T-helper 1 cell treated with Interleukin-12 subunit alpha and Interleukin-12 subunit beta and Interleukin-4 antibody, amounts not matched to agents 30 ng/mL and 1 ng/mL, for 36 hours (primary cell): ENCODE measurements at regions not wholly inside any gene's neighbourhood (a gene's known extent, or its start where the extent isn't known, plus 50 kb on each side); places are given as distances from the start of the nearest gene placed in this dataset.

Experiments used
- intact Hi-C: fragments of 100-400 bp; cut with micrococcal nuclease; formaldehyde crosslinking; loops from one replicate; pipeline ENCODE4 v1.15.1; 2024

DNA sequence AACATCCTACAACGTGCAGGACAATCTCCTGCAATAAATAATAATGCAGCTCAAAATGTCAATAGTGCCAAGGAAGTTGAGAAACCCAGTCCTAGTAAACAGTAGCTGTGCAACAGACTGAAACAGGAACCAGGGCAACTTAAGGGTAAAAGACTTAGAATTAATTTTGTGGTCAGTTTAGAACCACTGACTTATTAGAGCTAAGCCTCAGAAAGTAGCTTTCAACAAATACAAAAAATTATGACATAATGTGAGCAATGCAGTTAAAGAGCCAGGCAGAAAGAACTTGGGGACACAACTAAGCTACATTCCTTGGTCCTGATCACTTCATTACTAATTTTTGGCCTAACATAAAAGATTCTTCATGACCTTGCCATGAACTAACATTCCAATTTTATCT lies 195.4 kb downstream of the MACC1 start:
- intact Hi-C loops: no loop called here

- intact Hi-C loops: no loop called here
These were observed 196.1 kb downstream of the MACC1 start for GRCh38 chr7:20021066-20021465.

DNA sequence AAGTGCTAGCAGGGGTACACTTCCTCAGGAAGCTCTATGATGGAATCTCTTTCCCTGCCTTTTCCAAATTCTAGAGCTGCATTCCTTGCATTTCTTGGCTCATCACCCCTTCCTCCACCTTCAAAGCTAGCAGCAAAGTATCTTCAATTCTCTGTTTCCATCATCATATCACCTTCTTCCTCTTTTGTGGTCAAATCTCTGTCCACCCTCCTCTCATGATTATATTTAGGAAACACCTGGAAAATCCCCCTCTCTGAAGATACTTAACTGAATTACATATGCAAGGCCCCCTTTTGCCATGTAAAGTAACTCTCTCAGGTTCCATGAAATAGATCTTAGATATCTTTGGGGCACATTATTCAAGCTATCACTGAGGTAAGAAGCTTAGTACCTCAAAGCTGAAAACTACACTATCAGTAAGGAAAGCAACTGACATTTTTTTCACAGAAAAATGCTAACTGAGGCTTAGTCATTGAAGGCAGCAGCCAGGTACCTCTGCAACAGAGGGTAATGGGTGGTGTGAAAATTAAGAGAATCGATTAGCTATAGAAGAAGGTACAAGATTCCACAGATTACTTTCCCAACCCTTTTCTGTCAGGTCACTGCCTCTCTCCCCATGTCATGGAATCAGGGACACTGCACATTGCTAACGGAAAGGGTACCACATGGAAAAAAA lies 197.3 kb downstream of the MACC1 start:
- intact Hi-C loops: no loop called here

GRCh38 chr7:20016669-20017068 lies 200.5 kb downstream of the MACC1 start:
- intact Hi-C loops: no loop called here

DNA sequence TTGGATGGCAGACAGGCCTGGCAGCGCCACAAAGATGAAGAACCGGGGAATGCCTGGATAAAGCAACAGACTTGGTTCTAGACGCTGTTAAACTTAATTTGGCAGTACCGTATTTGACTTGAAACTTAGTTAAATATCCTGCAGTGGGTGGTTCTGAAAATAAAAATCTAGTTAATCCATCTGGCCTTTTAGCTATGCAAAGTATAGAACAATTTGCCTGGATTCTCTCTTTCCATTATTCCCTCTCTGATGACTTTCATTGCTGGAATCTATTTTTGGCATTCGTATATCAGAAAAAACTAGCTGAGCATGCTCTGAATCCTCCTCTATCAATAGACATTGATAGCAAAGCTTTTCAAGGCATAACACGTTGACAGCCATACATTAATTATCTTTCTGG lies 203.6 kb downstream of the MACC1 start:
- intact Hi-C loops: no loop called here

DNA sequence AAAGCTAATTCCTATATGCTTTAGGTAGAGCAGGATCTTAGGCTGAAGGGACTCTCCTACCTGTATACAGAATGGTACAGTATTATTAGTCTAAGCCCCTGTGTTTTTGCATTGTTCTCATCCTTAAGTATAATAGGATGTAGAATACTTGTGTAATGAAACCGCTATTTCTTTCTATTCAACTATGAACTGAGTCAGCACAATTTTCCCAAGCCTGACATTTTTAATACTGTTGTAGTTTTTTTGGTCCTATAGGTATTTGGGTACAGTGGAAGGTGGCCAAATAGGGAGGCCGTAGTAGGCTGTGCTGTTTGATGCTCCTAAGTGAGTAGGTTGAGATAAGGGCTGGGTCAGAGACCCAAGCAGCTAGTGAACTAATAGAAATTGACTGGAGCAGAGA lies 205.1 kb downstream of the MACC1 start:
- intact Hi-C loops: no loop called here

DNA sequence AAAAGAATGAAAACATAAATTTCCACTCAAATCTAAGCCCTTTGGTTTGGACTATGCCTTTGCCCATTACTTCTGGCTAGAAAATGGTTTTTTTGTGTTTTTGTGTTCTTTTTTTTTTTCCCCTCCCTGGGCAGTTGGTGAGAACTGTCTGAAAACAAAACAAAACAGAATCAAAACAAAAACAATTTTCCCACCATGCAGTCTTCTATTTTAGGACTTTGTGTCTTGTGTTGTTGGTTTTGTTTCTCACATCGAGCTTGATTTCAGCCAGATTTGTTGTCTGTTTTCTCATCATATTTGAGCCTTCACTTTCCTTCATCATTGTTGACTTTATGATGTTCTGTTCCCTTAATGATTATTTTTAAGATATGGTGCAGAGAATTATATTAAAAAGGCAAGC lies 206.3 kb downstream of the MACC1 start:
- intact Hi-C loops: no loop called here

DNA sequence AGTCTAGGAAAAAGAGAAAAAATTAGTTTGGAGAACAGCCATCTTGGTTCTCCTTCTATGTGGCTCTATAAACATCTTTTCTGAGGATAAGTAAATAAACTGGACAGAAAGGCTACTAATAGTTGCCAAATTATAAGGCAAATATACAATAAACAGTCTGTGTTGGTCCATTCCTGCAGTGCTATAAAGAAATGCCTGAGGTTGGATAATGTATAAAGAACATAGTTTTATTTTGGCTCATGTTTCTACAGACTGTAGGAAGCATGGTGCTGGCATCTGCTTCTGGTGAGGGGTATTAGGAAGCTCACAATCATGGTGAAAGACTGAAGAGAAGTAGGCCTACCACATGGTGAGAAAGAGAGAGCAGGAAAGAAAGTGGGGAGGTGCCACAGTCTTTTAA lies 209.7 kb downstream of the MACC1 start:
- intact Hi-C loops: no loop called here

DNA sequence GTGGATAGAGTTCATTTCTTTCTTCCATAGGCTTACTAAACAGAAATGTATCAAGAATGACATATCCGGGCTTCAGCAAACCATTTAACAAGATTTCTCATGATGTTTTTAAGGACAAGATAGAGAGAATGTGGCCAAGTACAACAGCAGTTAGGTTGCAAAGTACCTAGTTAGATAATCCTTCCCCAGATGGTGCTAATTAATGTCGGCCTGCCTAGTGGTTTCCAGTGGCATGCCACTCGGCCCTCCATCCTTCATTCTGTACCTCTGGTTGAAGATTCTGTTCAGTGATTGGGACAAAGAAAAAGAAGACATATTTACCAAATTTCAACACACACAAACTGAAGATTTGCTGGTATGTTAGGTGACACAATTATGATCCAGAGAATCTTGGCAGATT lies 212.1 kb downstream of the MACC1 start:
- intact Hi-C loops: no loop called here

DNA sequence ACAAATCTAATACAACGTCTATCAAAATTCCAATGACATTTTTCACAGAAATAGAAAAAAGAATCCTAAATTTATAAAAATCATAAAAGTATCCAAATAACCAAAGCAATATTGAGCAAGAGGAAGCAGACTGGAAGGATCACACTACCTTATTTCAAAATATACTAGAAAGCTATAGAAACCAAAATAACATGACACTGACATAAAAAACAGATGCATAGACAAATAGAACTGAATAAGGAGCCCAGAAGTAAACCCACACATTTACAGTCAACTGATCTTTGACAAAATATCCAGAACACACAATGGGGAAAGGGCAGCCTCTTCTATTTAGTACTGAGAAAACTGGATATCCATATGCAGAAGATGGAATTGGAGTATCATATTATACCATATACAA lies 217.5 kb downstream of the MACC1 start:
- intact Hi-C loops: no loop called here

DNA sequence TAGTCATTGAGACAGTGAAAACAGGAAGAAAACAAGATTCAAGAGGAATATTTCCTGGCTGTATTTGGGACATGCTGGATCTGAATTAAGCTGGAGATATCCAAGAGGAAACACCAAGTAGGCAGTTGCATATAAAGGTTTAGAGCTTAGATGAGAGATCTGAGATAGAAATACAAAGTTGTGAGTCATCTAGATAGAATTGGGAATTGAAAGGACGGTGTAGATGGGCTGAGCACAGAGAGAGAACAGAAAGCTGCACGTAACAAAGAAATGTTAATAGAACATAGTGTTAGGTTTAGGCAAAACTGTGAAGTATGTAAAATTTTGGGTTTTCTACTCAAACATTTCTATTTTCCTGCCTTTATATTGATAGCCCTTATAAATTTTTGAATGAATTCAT lies 218.5 kb upstream of the TMEM196 start:
- intact Hi-C loops: no loop called here

DNA sequence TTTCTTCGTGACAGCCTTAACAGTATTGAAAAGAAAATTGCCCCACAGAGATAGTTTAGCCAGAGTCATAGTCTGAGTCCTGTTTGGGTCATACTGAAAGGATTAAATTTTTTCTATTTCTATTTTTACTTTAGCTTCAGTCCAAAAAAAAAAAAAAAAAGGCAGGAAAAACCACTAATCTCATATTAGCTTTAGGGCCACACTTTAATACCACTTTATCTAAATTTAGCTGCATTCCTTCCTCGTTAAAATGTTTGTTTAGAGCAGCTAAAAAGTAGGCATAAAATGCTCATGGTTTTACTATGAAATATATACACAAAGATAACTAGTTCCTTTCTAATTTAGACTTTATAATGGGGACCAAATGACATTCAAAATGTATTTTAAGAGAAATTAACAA lies 216.5 kb upstream of the TMEM196 start:
- intact Hi-C loops: no loop called here

DNA sequence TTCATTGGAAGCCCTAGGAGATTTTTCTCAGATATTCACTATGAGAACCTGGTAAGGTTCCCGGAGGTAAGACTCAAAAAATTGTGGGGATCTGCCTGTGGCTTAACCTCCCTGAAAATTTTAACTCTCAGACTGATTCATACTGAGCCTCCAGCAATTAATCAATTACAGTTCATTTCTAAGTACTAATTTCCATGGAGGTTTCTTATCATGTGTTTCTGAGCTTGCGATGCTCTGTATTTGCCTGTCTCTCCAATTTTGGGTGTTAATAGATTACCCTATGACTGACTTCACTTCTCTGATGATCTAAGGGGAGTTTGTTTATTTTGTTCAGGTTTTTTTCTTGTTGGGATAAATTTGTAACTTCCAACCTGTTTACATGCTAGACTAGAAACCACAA lies 215.4 kb upstream of the TMEM196 start:
- intact Hi-C loops: no loop called here

DNA sequence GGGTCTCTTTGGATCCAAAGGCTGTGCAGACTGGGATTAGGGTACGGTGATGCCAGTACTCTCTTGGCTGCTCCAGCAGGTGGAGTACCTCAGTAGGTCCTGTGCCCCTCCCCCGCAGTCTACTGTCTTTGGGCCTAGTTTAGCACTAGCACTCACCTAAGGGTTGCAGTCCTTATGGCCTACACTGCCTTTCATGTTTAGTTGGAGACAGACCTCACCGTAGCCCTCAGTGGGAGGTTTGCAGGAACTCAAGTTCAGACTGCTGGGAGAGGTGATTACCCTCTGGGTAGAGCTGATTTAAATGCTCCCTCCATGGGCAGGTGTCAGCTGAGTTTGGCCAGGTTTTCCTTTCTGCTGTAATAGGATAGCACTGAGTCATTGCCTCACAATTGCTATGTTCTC lies 210.8 kb upstream of the TMEM196 start:
- intact Hi-C loops: loop anchor here (5.0 kb wide), 1 partner anchor 613 kb away; no protein-coding TSS in a partner anchor

GRCh38 chr7:19982841-19983835 lies 209.7 kb upstream of the TMEM196 start:
- intact Hi-C loops: loop anchor here (1.0 to 5.0 kb wide), 2 partner anchors 189 to 614 kb away; no protein-coding TSS in a partner anchor

- intact Hi-C loops: no loop called here
These were observed 200.2 kb upstream of the TMEM196 start for GRCh38 chr7:19973581-19973980.

- intact Hi-C loops: no loop called here
These were observed 199.5 kb upstream of the TMEM196 start for GRCh38 chr7:19972876-19973275.

GRCh38 chr7:19971956-19972355 lies 198.5 kb upstream of the TMEM196 start:
- intact Hi-C loops: no loop called here

DNA sequence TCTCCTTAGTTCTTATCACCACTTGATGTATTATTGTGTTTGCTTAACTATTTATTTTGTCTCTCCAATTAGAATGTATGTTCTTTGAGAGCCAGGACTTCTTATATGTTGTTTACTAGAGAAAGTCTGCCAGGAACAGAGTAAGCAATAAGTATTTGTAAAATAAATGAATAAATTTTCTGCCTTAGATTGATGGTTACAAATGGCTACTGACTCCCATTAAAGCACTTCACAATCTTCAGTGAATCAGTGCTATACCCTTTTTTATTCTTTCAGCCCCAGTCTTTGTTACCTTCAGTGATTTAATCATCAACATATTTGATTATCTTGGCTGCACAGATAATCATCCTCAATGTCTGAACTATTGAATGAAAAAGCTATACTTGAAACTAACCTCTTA lies 197.1 kb upstream of the TMEM196 start:
- intact Hi-C loops: no loop called here

- intact Hi-C loops: no loop called here
These were observed 196.6 kb upstream of the TMEM196 start for GRCh38 chr7:19969859-19970493.

- intact Hi-C loops: no loop called here
These were observed 190.8 kb upstream of the TMEM196 start for GRCh38 chr7:19964246-19964645.

DNA sequence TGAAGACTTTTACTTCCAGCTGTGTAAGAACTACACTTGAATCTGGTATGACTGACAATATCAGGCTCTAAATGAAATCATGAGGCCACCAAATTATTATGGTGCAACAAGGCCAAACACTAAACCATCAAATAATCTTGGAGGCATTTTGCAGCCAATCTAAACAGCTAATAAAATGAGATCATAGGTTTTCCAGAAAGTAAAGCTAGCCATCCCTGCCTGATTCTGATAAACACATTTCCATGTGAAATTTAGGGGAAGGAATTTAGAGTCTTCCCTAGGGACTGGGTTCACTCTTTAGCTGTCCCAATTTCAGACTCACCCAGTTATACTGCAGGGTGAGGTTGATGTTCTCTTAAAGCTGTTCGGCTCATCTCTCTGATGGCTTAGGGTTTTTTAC lies 190.3 kb upstream of the TMEM196 start:
- intact Hi-C loops: no loop called here
